Testis (tissue), 2 donors: ENCODE measurements at regions not wholly inside any gene's neighbourhood (a gene's known extent, or its start where the extent isn't known, plus 50 kb on each side); places are given as distances from the start of the nearest gene placed in this dataset.

Experiments
- POLR2A ChIP-seq: fragments of 450-650 bp; IDR thresholded peaks from one replicate; pipeline ENCODE4 v1.6.1; 2017; ENCODE audit warnings: antibody characterized with exemption, mild to moderate bottlenecking, moderate library complexity
- TF ChIP-seq, protein P1 (sequence below), 3 experiments: fragments of 450-650 bp in 2 of 3; fragments of 200-600 bp in 1 of 3; sonication (generic) in 1 of 3; IDR thresholded peaks; one replicate each; pipeline ENCODE4 v1.5.1; 2016 to 2019; ENCODE audit warnings: antibody characterized with exemption in 3 of 3, mild to moderate bottlenecking in 2 of 3, moderate library complexity in 1 of 3

DNA sequence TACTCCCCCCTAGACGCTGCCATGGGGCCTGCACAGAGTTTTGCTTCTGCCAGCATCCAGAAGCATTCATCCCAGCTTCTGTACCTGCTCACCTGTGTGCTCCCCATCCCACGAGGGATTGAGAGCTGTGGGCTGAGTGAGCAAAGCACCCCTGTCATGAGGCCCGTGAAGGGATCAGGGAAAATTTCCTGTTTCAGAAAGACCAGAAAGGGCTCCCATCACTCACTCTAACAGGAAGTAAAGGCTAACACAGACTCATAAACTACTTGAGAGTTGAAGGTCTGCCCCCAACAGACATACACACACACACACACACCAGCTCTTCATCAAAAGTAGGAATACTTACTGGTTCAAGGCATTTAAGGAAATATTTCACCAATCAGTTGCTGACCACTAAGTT lies 256.5 kb upstream of the NT5E start:
- TF ChIP-seq, protein P1, sequence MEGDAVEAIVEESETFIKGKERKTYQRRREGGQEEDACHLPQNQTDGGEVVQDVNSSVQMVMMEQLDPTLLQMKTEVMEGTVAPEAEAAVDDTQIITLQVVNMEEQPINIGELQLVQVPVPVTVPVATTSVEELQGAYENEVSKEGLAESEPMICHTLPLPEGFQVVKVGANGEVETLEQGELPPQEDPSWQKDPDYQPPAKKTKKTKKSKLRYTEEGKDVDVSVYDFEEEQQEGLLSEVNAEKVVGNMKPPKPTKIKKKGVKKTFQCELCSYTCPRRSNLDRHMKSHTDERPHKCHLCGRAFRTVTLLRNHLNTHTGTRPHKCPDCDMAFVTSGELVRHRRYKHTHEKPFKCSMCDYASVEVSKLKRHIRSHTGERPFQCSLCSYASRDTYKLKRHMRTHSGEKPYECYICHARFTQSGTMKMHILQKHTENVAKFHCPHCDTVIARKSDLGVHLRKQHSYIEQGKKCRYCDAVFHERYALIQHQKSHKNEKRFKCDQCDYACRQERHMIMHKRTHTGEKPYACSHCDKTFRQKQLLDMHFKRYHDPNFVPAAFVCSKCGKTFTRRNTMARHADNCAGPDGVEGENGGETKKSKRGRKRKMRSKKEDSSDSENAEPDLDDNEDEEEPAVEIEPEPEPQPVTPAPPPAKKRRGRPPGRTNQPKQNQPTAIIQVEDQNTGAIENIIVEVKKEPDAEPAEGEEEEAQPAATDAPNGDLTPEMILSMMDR (IDR thresholded peaks at IDR 0.05): no peak
- no peak for TF ChIP-seq POLR2A
